Smooth muscle cell (in vitro differentiated cells): ENCODE measurements at regions not wholly inside any gene's neighbourhood (a gene's known extent, or its start where the extent isn't known, plus 50 kb on each side); places are given as distances from the start of the nearest gene placed in this dataset.
"Not testable (repeated sequence)": the region's sequence is repeated elsewhere in the genome, so short reads cannot be mapped to it uniquely, and the experiment has no call there.

Experiments
- DNase-seq: peaks from one replicate; lab custom pipeline; 2025; ENCODE audit not compliant: unreplicated experiment; lab: John Stamatoyannopoulos, UW
- H2AFZ ChIP-seq: fragments of 200-600 bp; sonication (generic); 2 replicates; pipeline ENCODE4 v1.6.0; 2016; ENCODE audit warnings: antibody characterized with exemption, low read depth, mild to moderate bottlenecking
- H3F3A ChIP-seq: fragments of 200-600 bp; sonication (generic); 2 replicates; pipeline ENCODE4 v1.6.0; 2017; ENCODE audit warnings: antibody characterized with exemption, low read depth
- H3K27ac ChIP-seq: fragments of 200-600 bp; sonication (generic); 2 replicates; pipeline ENCODE4 v1.5.1; 2016; ENCODE audit warnings: low read depth, mild to moderate bottlenecking
- H3K27me3 ChIP-seq: fragments of 200-600 bp; sonication (generic); 2 replicates; pipeline ENCODE4 v1.6.1; 2016; ENCODE audit warnings: low read depth, mild to moderate bottlenecking
- H3K36me3 ChIP-seq: fragments of 200-600 bp; sonication (generic); 2 replicates; pipeline ENCODE4 v1.5.1; 2016; ENCODE audit warnings: low read depth
- H3K4me1 ChIP-seq: fragments of 200-600 bp; sonication (generic); 2 replicates; pipeline ENCODE4 v1.5.1; 2016; ENCODE audit warnings: low read depth
- H3K4me2 ChIP-seq: fragments of 200-600 bp; sonication (generic); 2 replicates; pipeline ENCODE4 v1.6.0; 2016; ENCODE audit warnings: mild to moderate bottlenecking
- H3K4me3 ChIP-seq: fragments of 200-600 bp; sonication (generic); 2 replicates; pipeline ENCODE4 v1.5.1; 2016; ENCODE audit warnings: mild to moderate bottlenecking
- H3K79me2 ChIP-seq: fragments of 200-600 bp; sonication (generic); 2 replicates; pipeline ENCODE4 v1.6.0; 2016; ENCODE audit warnings: low read depth, mild to moderate bottlenecking
- H3K9ac ChIP-seq: fragments of 200-600 bp; sonication (generic); 2 replicates; pipeline ENCODE4 v1.6.0; 2016; ENCODE audit warnings: low read depth
- H3K9me3 ChIP-seq: fragments of 200-600 bp; sonication (generic); replicated peaks from 2 replicates; pipeline ENCODE4 v1.5.1; 2016; ENCODE audit warnings: low read depth
- H4K20me1 ChIP-seq: fragments of 200-600 bp; sonication (generic); 2 replicates; pipeline ENCODE4 v1.6.0; 2016; ENCODE audit warnings: low read depth
- WGBS: methylation state at CpG from one replicate; pipeline ENCODE4 v1.1.7; 2016; ENCODE audit warnings: low lambda C conversion rate; 5-methylcytosine and 5-hydroxymethylcytosine counted together
- TF ChIP-seq, protein P1 (sequence below): fragments of 200-600 bp; sonication (generic); IDR thresholded peaks from 2 replicates; pipeline ENCODE4 v1.5.1; 2017; ENCODE audit warnings: borderline replicate concordance, mild to moderate bottlenecking, antibody characterized with exemption; ENCODE audit not compliant: insufficient read depth, poor library complexity, severe bottlenecking

DNA sequence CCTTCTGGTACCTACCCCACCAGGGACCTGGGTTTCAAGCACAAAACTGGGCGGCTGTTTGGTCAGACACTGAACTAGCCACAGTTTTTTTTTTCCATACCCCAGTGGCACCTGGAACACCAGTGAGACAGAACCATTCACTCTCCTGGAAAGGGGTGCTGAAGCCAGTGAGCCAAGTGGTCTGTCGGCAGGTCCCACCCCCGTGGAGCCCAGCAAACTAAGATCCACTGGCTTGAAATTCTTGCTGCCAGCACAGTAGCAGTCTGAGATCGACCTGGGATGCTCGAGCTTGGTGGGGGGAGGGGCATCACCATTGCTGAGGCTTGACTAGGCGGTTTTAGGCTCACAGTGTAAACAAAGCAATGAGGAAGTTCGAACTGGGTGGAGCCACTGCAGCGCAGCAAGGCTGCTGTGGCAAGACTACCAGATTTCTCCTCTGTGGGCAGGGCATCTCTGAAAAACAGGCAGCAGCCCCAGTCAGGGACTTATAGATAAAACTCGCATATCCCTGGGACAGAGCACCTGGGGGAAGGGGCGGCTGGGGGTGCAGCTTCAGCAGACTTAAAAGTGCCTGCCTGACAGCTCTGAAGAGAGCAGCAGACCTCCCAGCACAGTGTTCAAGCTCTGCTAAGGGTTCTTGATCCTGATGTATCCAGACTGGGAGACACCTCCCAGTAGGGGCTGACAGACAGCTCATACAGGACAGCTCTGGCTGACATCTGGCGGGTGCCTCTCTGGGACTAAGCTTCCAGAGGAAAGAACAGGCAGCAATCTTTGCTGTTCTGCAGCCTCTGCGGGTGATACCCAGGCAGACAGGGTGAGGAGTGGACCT is 223.0 kb downstream of the COX18 start:
- H2AFZ ChIP-seq = peak overlapping the region; percentile 64
- H3K4me2 ChIP-seq = peak overlapping the region; percentile 53
- no peak for DNase-seq
- no peaks in the 10 kb centered on the region for H3K9me3 ChIP-seq
- no peaks in the 10 kb centered on the region for H3K36me3 ChIP-seq
- H4K20me1 ChIP-seq = no peaks in the 10 kb centered on the region
- 33% methylated on average over 12 of the region's 12 CpGs for WGBS
- H3K4me3 ChIP-seq = no peak overlapping the region
- H3K9ac ChIP-seq = no peak overlapping the region
- TF ChIP-seq, protein P1, sequence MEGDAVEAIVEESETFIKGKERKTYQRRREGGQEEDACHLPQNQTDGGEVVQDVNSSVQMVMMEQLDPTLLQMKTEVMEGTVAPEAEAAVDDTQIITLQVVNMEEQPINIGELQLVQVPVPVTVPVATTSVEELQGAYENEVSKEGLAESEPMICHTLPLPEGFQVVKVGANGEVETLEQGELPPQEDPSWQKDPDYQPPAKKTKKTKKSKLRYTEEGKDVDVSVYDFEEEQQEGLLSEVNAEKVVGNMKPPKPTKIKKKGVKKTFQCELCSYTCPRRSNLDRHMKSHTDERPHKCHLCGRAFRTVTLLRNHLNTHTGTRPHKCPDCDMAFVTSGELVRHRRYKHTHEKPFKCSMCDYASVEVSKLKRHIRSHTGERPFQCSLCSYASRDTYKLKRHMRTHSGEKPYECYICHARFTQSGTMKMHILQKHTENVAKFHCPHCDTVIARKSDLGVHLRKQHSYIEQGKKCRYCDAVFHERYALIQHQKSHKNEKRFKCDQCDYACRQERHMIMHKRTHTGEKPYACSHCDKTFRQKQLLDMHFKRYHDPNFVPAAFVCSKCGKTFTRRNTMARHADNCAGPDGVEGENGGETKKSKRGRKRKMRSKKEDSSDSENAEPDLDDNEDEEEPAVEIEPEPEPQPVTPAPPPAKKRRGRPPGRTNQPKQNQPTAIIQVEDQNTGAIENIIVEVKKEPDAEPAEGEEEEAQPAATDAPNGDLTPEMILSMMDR = no peak
- peaks cover 11% of the 10 kb centered on the region for H3K4me1 ChIP-seq
- no peak overlapping the region for H3K27ac ChIP-seq
- H3K79me2 ChIP-seq = no peaks in the 10 kb centered on the region
- H3F3A ChIP-seq = peaks cover 7% of the 10 kb centered on the region
- H3K27me3 ChIP-seq = no peaks in the 10 kb centered on the region

DNA sequence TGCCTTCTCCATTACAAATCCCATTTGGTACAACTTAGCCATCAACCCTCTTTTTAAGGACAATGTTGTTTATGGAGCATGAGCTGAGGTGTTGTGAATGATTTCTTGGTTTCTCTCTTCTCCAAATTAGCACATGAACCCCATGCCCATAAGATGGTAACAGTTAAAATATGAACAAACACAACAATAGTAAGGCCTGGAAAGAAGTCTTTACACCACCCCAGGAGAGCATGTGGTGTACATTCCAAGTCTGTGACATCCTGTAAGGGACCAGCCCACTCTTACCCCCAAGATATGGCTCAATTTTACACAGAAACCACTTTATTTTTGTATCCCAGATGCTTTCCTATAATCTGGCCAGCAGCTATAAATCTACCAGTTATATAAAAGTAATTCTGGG is 226.1 kb downstream of the COX18 start:
- Histone ChIP-seq H4K20me1 (no peaks in the 10 kb centered on the region), H2AFZ (no peak overlapping the region), H3K9me3 (no peaks in the 10 kb centered on the region), H3K4me1 (peaks cover 11% of the 10 kb centered on the region), H3K9ac (peak overlapping the region; percentile 15), H3K79me2 (no peaks in the 10 kb centered on the region), H3K36me3 (no peaks in the 10 kb centered on the region), H3K27ac (peak overlapping the region; percentile 56), H3K27me3 (no peaks in the 10 kb centered on the region), H3K4me2 (peak overlapping the region; percentile 23), H3K4me3 (no peak overlapping the region), H3F3A (peaks cover 7% of the 10 kb centered on the region)
- TF ChIP-seq, protein P1 = no peak
- DNase-seq = no peak

DNA sequence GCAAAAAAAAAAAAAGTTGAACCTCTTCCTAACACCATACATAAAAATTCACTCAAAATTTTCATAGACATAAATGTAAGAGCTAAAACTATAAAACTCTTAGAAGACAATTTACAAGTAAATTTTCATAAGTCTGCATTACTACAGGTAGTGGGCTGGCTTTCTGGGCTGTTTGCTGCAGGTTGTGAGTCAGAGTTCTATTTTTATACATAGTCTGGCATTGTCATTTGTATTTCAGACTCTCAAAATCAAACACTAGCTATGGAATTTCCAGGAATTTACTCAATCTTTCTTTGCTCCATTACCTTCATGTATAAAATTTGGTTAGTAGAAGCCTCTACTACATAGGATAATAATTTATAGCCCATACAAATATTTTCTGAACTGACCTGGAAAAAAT is 227.2 kb downstream of the COX18 start:
- no peak for DNase-seq

DNA sequence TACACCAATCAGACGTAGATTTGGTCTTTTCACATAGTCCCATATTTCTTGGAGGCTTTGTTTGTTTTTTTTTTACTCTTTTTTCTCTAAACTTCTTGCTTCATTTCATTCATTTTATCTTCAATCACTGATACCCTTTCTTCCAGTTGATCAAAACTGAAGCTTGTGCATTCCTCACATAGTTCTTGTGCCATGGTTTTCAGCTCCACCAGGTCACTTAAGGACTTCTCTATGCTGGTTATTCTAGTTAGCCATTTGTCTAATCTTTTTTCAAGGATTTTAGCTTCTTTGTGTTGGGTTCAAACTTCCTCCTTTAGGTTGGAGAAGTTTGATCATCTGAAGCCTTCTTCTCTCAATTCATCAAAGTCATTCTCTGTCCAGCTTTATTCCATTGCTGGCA is 229.3 kb downstream of the COX18 start:
- not testable (repeated sequence) for H3K27ac ChIP-seq, H3F3A ChIP-seq, H3K4me3 ChIP-seq, H3K36me3 ChIP-seq, H3K9me3 ChIP-seq, H3K79me2 ChIP-seq, DNase-seq, H4K20me1 ChIP-seq, H3K27me3 ChIP-seq, H3K4me2 ChIP-seq, H2AFZ ChIP-seq, H3K9ac ChIP-seq
- peaks cover 11% of the 10 kb centered on the region for H3K4me1 ChIP-seq
- WGBS = 86% methylated on average over 1 of the region's 1 CpG

More for the DNA sequence above, 227.2 kb downstream of the COX18 start:
- H3K4me1 ChIP-seq = peaks cover 11% of the 10 kb centered on the region
- no peak overlapping the region for H2AFZ ChIP-seq
- no peaks in the 10 kb centered on the region for H3K27me3 ChIP-seq
- H3K9ac ChIP-seq = peak overlapping the region; percentile 24
- TF ChIP-seq, protein P1 = no peak
- H3K36me3 ChIP-seq = no peaks in the 10 kb centered on the region
- peak overlapping the region; percentile 56 for H3K27ac ChIP-seq
- H3K9me3 ChIP-seq = no peaks in the 10 kb centered on the region
- no peaks in the 10 kb centered on the region for H3K79me2 ChIP-seq
- peaks cover 7% of the 10 kb centered on the region for H3F3A ChIP-seq
- H3K4me3 ChIP-seq = no peak overlapping the region
- no peaks in the 10 kb centered on the region for H4K20me1 ChIP-seq
- no peak overlapping the region for H3K4me2 ChIP-seq
